ENCODE measurements at regions not wholly inside any gene's neighbourhood (a gene's known extent, or its start where the extent isn't known, plus 50 kb on each side); places are given as distances from the start of the nearest gene placed in this dataset.

DNA sequence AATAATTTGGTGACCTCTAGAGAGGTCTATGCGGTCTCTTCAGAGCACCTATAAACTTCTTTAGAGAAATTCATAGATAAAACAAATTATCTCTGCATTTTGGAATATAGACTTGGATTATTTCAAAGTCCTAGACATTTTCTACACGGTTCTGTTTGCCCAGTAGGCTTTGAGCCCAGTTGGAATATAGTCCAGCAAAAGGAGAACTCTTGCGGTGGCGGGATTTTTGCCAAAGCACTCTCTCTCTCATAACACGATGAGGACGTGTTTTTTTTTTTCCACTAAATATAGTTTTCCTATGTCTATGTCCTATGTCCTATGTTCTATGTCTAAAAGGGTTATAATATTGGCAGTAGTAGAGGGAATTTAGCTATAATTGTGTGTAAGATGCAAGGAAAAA lies 164.9 kb upstream of the AGR3 start:
- TF ChIP-seq, protein P1, sequence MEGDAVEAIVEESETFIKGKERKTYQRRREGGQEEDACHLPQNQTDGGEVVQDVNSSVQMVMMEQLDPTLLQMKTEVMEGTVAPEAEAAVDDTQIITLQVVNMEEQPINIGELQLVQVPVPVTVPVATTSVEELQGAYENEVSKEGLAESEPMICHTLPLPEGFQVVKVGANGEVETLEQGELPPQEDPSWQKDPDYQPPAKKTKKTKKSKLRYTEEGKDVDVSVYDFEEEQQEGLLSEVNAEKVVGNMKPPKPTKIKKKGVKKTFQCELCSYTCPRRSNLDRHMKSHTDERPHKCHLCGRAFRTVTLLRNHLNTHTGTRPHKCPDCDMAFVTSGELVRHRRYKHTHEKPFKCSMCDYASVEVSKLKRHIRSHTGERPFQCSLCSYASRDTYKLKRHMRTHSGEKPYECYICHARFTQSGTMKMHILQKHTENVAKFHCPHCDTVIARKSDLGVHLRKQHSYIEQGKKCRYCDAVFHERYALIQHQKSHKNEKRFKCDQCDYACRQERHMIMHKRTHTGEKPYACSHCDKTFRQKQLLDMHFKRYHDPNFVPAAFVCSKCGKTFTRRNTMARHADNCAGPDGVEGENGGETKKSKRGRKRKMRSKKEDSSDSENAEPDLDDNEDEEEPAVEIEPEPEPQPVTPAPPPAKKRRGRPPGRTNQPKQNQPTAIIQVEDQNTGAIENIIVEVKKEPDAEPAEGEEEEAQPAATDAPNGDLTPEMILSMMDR (IDR thresholded peaks at IDR 0.05) = no peak
- TF ChIP-seq POLR2A (IDR thresholded peaks at IDR 0.05) = no peak

Data from uterus (tissue), 2 donors.